ENCODE measurements at regions not wholly inside any gene's neighbourhood (a gene's known extent, or its start where the extent isn't known, plus 50 kb on each side); places are given as distances from the start of the nearest gene placed in this dataset.

DNA sequence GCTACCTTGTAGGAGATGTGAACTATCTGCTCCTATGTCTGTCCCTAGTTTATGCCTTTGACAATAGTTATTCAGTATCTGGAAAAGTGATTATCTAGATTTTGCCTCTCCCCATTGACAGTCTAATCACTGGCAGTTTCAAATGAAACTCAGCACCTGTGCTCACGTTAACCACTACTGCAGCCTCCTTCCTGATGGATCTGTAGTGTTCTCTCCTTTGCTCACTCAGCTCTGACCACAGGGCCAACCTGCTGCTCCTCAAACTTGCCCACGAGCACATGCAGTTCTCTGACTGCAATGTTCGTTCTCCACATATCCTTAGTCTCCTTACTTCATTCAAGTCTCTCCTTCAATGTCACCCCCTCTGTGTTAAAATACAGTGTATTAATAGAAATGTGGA lies 230.1 kb downstream of the NHLRC3 start:
- Histone ChIP-seq H3K9me3 (replicated peaks; ENCODE audit: control insufficient read depth, insufficient read depth, low read depth, low read length) (no peaks in the 10 kb centered on the region), H3K27me3 (ENCODE audit: control insufficient read depth in 2 of 2, insufficient read depth in 2 of 2, low read length in 2 of 2) (no peaks in the 10 kb centered on the region), H3K9ac (ENCODE audit: insufficient read depth in 1 of 2, low read depth in 2 of 2, low read length in 2 of 2) (no peak overlapping the region), H3K4me1 (replicated peaks in 1 of 2; ENCODE audit: control insufficient read depth in 2 of 2, insufficient read depth in 2 of 2, low read length in 2 of 2) (no peaks in the 10 kb centered on the region), H3K9me1 (ENCODE audit: control insufficient read depth, insufficient read depth, low read length) (no peaks in the 10 kb centered on the region), H3K36me3 (ENCODE audit: control insufficient read depth, insufficient read depth, low read length) (no peaks in the 10 kb centered on the region), H4K20me1 (replicated peaks; ENCODE audit: control insufficient read depth, insufficient read depth, low read length) (no peaks in the 10 kb centered on the region), H3K4me2 (ENCODE audit: insufficient read depth, low read length) (no peak overlapping the region), H3K27ac (ENCODE audit: extremely low read depth, low read depth, low read length) (no peak overlapping the region), H2AFZ (ENCODE audit: low read depth, low read length) (no peak overlapping the region), H3K4me3 (no peak overlapping the region), H3K79me2 (ENCODE audit: control insufficient read depth, insufficient read depth, low read length) (no peaks in the 10 kb centered on the region)
- POLR2A ChIA-PET = no interaction called here
- DNase-seq (ENCODE audit: extremely low read depth in 1 of 4, low spot score in 3 of 4) = no peak
- 0% methylated on average over 3 of the region's 3 CpGs for WGBS (ENCODE audit: insufficient coverage, low coverage, missing lambda C conversion rate)
- intact Hi-C loops (cut with micrococcal nuclease) (loop anchor here (10.0 kb wide), 1 partner anchor 214 kb away; no protein-coding TSS in a partner anchor), in situ Hi-C loops (cut with MboI) (no loop called here)
- no peak for FAIRE-seq
- no TSS peak for BruUV-seq (replicated peaks)
- TF ChIP-seq ZNF3 (CRISPR knock-in tag; IDR thresholded peaks at IDR 0.05) (no peak), ZNF239 (CRISPR knock-in tag; IDR thresholded peaks at IDR 0.05) (no peak), ZNF561 (CRISPR knock-in tag; conservative IDR thresholded peaks at IDR 0.05) (no peak), ZNF124 (CRISPR knock-in tag; IDR thresholded peaks at IDR 0.05) (no peak), RBFOX2 (IDR thresholded peaks at IDR 0.05; ENCODE audit: low read depth, low read length) (no peak)
- ATAC-seq = no peak
- CTCF ChIA-PET (ENCODE audit: low intra/inter-chr PET ratio) = no interaction called here

DNA sequence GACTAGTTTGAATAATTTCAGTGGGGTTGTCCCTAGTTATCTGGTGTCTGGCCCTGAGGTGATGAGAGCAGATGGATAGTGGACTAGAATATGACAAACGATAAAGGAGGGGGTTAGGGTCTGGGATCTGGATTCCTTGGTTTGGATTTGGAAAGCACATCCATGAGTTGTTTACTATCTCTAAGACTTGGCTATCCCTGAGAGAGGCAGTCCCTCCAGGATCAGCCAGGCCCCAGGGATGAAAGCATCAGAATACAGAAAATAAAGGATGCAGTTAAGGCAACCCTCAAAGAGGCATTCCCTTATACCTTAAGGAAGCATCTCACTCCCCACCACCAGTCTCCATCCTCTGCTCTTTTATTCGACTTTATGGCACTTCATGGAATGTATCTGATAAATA lies 230.7 kb downstream of the NHLRC3 start:
- WGBS (ENCODE audit: insufficient coverage, low coverage, missing lambda C conversion rate) = 0% methylated on average over 2 of the region's 2 CpGs
- FAIRE-seq (no peak), ATAC-seq (no peak), DNase-seq (ENCODE audit: extremely low read depth in 1 of 4, low spot score in 3 of 4) (no peak)
- H3K9me3 ChIP-seq (replicated peaks; ENCODE audit: control insufficient read depth, insufficient read depth, low read depth, low read length) = no peaks in the 10 kb centered on the region
- no TSS peak for BruUV-seq (replicated peaks)
- H3K27me3 ChIP-seq (ENCODE audit: control insufficient read depth in 2 of 2, insufficient read depth in 2 of 2, low read length in 2 of 2) = no peaks in the 10 kb centered on the region
- CTCF ChIA-PET (ENCODE audit: low intra/inter-chr PET ratio) = no interaction called here
- in situ Hi-C loops (cut with MboI) = no loop called here
- H3K4me1 ChIP-seq (replicated peaks in 1 of 2; ENCODE audit: control insufficient read depth in 2 of 2, insufficient read depth in 2 of 2, low read length in 2 of 2) = no peaks in the 10 kb centered on the region
- no peaks in the 10 kb centered on the region for H3K36me3 ChIP-seq (ENCODE audit: control insufficient read depth, insufficient read depth, low read length)
- no peak overlapping the region for H3K9ac ChIP-seq (ENCODE audit: insufficient read depth in 1 of 2, low read depth in 2 of 2, low read length in 2 of 2)
- intact Hi-C loops (cut with micrococcal nuclease) = loop anchor here (10.0 kb wide), 1 partner anchor 214 kb away; no protein-coding TSS in a partner anchor
- H3K4me2 ChIP-seq (ENCODE audit: insufficient read depth, low read length) = no peak overlapping the region
- no peak overlapping the region for H2AFZ ChIP-seq (ENCODE audit: low read depth, low read length)
- no peak overlapping the region for H3K4me3 ChIP-seq
- POLR2A ChIA-PET = no interaction called here
- no peaks in the 10 kb centered on the region for H4K20me1 ChIP-seq (replicated peaks; ENCODE audit: control insufficient read depth, insufficient read depth, low read length)
- H3K79me2 ChIP-seq (ENCODE audit: control insufficient read depth, insufficient read depth, low read length) = no peaks in the 10 kb centered on the region
- H3K27ac ChIP-seq (ENCODE audit: extremely low read depth, low read depth, low read length) = no peak overlapping the region
- H3K9me1 ChIP-seq (ENCODE audit: control insufficient read depth, insufficient read depth, low read length) = no peaks in the 10 kb centered on the region
- no peak for TF ChIP-seq EP300 (IDR thresholded peaks at IDR 0.05; ENCODE audit: low read length)
- TF ChIP-seq ZC3H4 (CRISPR knock-in tag; IDR thresholded peaks at IDR 0.05; ENCODE audit: borderline replicate concordance) = no peak
- no peak for TF ChIP-seq ZNF347 (CRISPR knock-in tag; IDR thresholded peaks at IDR 0.05; ENCODE audit: low read depth)
- TF ChIP-seq, protein P1, sequence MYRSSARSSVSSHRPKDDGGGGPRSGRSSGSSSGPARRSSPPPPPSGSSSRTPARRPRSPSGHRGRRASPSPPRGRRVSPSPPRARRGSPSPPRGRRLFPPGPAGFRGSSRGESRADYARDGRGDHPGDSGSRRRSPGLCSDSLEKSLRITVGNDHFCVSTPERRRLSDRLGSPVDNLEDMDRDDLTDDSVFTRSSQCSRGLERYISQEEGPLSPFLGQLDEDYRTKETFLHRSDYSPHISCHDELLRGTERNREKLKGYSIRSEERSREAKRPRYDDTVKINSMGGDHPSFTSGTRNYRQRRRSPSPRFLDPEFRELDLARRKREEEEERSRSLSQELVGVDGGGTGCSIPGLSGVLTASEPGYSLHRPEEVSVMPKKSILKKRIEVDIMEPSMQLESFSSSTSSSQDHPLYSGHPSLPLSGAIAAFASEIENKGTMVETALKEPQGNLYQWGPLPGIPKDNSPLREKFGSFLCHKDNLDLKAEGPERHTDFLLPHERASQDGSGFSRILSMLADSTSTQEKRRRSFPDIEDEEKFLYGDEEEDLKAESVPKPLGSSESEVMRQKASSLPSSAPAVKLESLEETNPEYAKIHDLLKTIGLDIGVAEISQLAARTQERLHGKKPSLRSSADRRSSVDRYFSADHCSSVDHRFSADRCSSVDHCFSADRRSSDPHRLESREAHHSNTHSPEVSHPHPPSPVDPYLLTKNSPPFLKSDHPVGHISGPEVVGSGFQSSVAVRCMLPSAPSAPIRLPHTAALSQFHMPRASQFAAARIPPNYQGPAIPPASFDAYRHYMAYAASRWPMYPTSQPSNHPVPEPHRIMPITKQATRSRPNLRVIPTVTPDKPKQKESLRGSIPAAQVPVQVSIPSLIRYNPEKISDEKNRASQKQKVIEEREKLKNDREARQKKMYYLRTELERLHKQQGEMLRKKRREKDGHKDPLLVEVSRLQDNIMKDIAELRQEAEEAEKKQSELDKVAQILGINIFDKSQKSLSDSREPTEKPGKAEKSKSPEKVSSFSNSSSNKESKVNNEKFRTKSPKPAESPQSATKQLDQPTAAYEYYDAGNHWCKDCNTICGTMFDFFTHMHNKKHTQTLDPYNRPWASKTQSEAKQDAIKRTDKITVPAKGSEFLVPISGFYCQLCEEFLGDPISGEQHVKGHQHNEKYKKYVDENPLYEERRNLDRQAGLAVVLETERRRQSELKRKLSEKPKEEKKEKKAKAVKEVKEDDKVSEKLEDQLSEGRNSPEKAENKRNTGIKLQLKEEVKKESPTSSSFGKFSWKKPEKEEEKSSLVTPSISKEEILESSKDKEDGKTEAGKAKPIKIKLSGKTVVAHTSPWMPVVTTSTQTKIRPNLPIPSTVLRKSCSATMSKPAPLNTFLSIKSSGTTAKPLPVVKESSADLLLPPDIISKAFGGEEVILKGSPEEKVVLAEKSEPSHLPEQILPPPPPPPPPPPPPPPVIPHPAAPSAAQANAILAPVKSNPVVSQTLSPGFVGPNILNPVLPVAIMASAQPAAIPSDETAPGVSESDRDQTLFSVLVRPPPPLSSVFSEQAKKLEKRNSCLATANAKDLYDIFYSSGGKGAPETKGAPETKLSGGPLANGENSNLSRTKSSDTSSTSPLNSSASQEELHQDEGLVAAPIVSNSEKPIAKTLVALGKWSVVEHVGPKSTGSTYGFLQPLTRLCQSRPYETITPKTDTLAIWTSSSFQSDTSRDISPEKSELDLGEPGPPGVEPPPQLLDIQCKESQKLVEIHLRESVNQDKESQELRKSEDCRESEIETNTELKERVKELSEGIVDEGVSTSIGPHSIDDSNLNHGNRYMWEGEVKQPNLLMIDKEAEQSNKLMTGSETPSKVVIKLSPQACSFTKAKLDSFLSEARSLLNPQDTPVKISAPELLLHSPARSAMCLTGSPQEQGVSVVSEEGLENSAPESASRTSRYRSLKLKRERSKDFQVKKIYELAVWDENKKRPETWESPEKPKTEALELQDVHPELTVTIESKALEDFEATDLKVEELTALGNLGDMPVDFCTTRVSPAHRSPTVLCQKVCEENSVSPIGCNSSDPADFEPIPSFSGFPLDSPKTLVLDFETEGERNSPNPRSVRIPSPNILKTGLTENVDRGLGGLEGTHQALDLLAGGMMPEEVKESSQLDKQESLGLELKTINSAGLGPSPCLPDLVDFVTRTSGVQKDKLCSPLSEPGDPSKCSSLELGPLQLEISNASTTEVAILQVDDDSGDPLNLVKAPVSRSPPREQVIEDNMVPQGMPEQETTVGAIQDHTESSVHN (IDR thresholded peaks at IDR 0.05; ENCODE audit: borderline replicate concordance in 1 of 2, low read depth in 1 of 2) = no peak
- no peak for TF ChIP-seq ELF4 (CRISPR knock-in tag; IDR thresholded peaks at IDR 0.05)
